GM12878 (cell line): ENCODE measurements at regions not wholly inside any gene's neighbourhood (a gene's known extent, or its start where the extent isn't known, plus 50 kb on each side); places are given as distances from the start of the nearest gene placed in this dataset.

Experiments used
- ATAC-seq: fragments of 200-7000 bp; cut with Tn5 transposase; 3 replicates; pipeline ENCODE4 v1.9.1; 2020; ENCODE audit warnings: mild to moderate bottlenecking, moderate library complexity
- BruUV-seq: library from RNA; stranded (reverse); fragments of 400-500 nt; replicated peaks from 2 replicates; lab custom pipeline; 2021; lab: Mats Ljungman, UMichigan
- CTCF ChIA-PET: fragments of 300-600 bp; sonication (Branson Sonifier 250); formaldehyde crosslinking; extraction: SDS; loops from one replicate; lab custom pipeline; 2021; ENCODE audit warnings: inconsistent platforms; lab: Yijun Ruan, JAX
- POLR2A ChIA-PET: fragments of 350-600 bp; formaldehyde crosslinking; extraction: SDS; loops from one replicate; lab custom pipeline; 2021; ENCODE audit warnings: inconsistent platforms; lab: Charles Lee
- RAD21 ChIA-PET: fragments of 300-600 bp; sonication (Branson Sonifier 250); formaldehyde crosslinking; loops from one replicate; lab custom pipeline; 2023; ENCODE audit warnings: antibody characterized with exemption; ENCODE audit not compliant: unreplicated experiment; lab: Charles Lee
- SMC1A ChIA-PET: fragments of 300-600 bp; sonication (Branson Sonifier 250); formaldehyde crosslinking; loops from one replicate; lab custom pipeline; 2023; ENCODE audit not compliant: unreplicated experiment, uncharacterized antibody; lab: Charles Lee
- DNase-seq: peaks from one replicate; pipeline ENCODE4 v3.0.0-alpha.2; 2011; ENCODE audit warnings: low read depth, low spot score
- FAIRE-seq: peaks from 3 replicates; lab custom pipeline; 2011; peaks lifted over from hg19 to GRCh38; lab: Jason Lieb, UNC
- H2AFZ ChIP-seq: 2 replicates; pipeline ENCODE4 v1.6.0; 2011; ENCODE audit warnings: low read depth, low read length, control low read depth; ENCODE audit not compliant: control insufficient read depth
- H3K27ac ChIP-seq: 2 replicates; pipeline ENCODE4 v1.5.1; 2011; ENCODE audit warnings: control low read depth; ENCODE audit not compliant: control insufficient read depth, insufficient read depth
- H3K27me3 ChIP-seq, 2 experiments: replicated peaks in 1 of 2; 2 replicates each; pipeline versions ENCODE4 v1.6.0 to v1.6.1; 2011; ENCODE audit warnings: low read length in 1 of 2; ENCODE audit not compliant: control insufficient read depth in 2 of 2, insufficient read depth in 2 of 2
- H3K36me3 ChIP-seq, 2 experiments: 2 replicates each; pipeline ENCODE4 v1.5.1; 2011; ENCODE audit warnings: low read length in 1 of 2; ENCODE audit not compliant: control insufficient read depth in 2 of 2, insufficient read depth in 2 of 2
- H3K4me1 ChIP-seq: 2 replicates; pipeline ENCODE4 v1.6.1; 2011; ENCODE audit warnings: mild to moderate bottlenecking, low read length, moderate library complexity, mixed read lengths; ENCODE audit not compliant: control insufficient read depth, insufficient read depth
- H3K4me2 ChIP-seq: 2 replicates; pipeline ENCODE4 v1.6.0; 2011; ENCODE audit warnings: control low read depth; ENCODE audit not compliant: control insufficient read depth, insufficient read depth
- H3K4me3 ChIP-seq: fragments of 200-600 bp; sonication (generic); 2 replicates; pipeline ENCODE4 v1.5.1; 2016
- H3K79me2 ChIP-seq: 2 replicates; pipeline ENCODE4 v1.6.0; 2011; ENCODE audit warnings: low read length; ENCODE audit not compliant: control insufficient read depth, insufficient read depth
- H3K9ac ChIP-seq: 2 replicates; pipeline ENCODE4 v1.8.0; 2011; ENCODE audit warnings: low read length, control low read depth, mixed read lengths; ENCODE audit not compliant: control insufficient read depth, insufficient read depth
- H3K9me3 ChIP-seq: replicated peaks from 3 replicates; pipeline ENCODE4 v1.5.1; 2011; ENCODE audit warnings: mild to moderate bottlenecking, low read length; ENCODE audit not compliant: control insufficient read depth, insufficient read depth
- H4K20me1 ChIP-seq: 2 replicates; pipeline ENCODE4 v1.6.0; 2011; ENCODE audit not compliant: control insufficient read depth, insufficient read depth
- ASH2L ChIP-seq: fragments of 300-600, 200-600 bp; sonication (generic); IDR thresholded peaks from 2 replicates; pipeline ENCODE4 v1.6.1; 2017; ENCODE audit warnings: low read depth, mild to moderate bottlenecking, borderline replicate concordance
- CHD1 ChIP-seq: IDR thresholded peaks from 2 replicates; pipeline ENCODE4 v1.6.1; 2012; ENCODE audit warnings: low read depth, low read length, improper control_type of control experiment
- HSF1 ChIP-seq: fragments of 150-350 bp; IDR thresholded peaks from 2 replicates; pipeline ENCODE4 v1.6.1; 2014; ENCODE audit warnings: mild to moderate bottlenecking, low read depth, low read length
- RAD21 ChIP-seq: IDR thresholded peaks from 2 replicates; pipeline ENCODE4 v1.6.1; 2011; ENCODE audit warnings: mild to moderate bottlenecking, low read depth, low read length, moderate library complexity; ENCODE audit not compliant: insufficient read depth
- TARDBP ChIP-seq: IDR thresholded peaks from 2 replicates; pipeline ENCODE4 v1.6.1; 2016; ENCODE audit warnings: borderline replicate concordance
- USF2 ChIP-seq: IDR thresholded peaks from 2 replicates; pipeline ENCODE4 v1.6.1; 2011; ENCODE audit warnings: low read depth, low read length, improper control_type of control experiment, borderline replicate concordance
- WGBS: methylation state at CpG from one replicate; pipeline ENCODE4 v1.1.6; 2016; ENCODE audit warnings: low lambda C conversion rate; ENCODE audit not compliant: insufficient replicate concordance, insufficient coverage; ENCODE audit errors: missing lambda C conversion rate; 5-methylcytosine and 5-hydroxymethylcytosine counted together
- in situ Hi-C: fragments of 300-500 bp; cut with MboI; formaldehyde crosslinking; loops from 9 replicates; pipeline ENCODE4 v1.14.3; 2018; ENCODE audit warnings: mixed read lengths
- intact Hi-C: fragments of 100-400 bp; cut with micrococcal nuclease; formaldehyde crosslinking; loops from one replicate; pipeline ENCODE4 v1.14.2; 2022; ENCODE audit not compliant: unreplicated experiment
- TF ChIP-seq, protein P1 (sequence below): fragments of 450-650 bp; IDR thresholded peaks from 2 replicates; pipeline ENCODE4 v1.6.1; 2017; ENCODE audit warnings: antibody characterized with exemption, mild to moderate bottlenecking, moderate library complexity

DNA sequence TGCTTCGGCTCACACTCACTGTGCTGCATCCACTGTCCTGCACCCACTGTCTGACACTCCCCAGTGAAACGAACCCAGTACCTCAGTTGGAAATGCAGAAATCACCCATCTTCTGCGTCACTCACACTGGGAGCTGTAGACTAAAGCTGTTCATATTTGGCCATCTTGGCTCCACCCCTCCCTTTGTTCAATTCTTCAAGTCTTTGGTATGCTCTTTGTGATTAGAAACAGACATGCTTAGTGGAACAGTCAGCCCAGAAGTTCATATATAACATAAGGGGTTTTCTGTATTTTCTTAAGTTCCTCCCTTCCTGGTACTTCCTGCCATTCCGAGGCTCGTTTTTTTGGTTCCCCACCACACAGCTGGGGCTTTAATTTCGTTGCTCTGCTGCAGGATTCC, 398.5 kb upstream of the DYNLRB2 start:
- Histone ChIP-seq H3K36me3 (no peaks in the 10 kb centered on the region), H3K4me2 (no peak overlapping the region), H2AFZ (no peak overlapping the region), H3K4me1 (no peaks in the 10 kb centered on the region), H3K27me3 (no peaks in the 10 kb centered on the region), H3K79me2 (no peaks in the 10 kb centered on the region), H3K9ac (no peak overlapping the region), H4K20me1 (no peaks in the 10 kb centered on the region), H3K9me3 (no peaks in the 10 kb centered on the region; the same call in 2 of the 3 replicates), H3K4me3 (no peak overlapping the region), H3K27ac (no peak overlapping the region)
- ChIA-PET SMC1A (interaction anchor here (1.1 kb wide), 1 partner anchor 41 kb away, joined by 3 read pairs; no protein-coding TSS in a partner anchor), RAD21 (no interaction called here), CTCF (no interaction called here), POLR2A (no interaction called here)
- 18% methylated on average over 6 of the region's 6 CpGs for WGBS
- no peak for DNase-seq
- intact Hi-C loops, result no loop called here
- FAIRE-seq, result no peak
- BruUV-seq, result no TSS peak
- no peak for ATAC-seq
- in situ Hi-C loops, result no loop called here
- TF ChIP-seq, protein P1, sequence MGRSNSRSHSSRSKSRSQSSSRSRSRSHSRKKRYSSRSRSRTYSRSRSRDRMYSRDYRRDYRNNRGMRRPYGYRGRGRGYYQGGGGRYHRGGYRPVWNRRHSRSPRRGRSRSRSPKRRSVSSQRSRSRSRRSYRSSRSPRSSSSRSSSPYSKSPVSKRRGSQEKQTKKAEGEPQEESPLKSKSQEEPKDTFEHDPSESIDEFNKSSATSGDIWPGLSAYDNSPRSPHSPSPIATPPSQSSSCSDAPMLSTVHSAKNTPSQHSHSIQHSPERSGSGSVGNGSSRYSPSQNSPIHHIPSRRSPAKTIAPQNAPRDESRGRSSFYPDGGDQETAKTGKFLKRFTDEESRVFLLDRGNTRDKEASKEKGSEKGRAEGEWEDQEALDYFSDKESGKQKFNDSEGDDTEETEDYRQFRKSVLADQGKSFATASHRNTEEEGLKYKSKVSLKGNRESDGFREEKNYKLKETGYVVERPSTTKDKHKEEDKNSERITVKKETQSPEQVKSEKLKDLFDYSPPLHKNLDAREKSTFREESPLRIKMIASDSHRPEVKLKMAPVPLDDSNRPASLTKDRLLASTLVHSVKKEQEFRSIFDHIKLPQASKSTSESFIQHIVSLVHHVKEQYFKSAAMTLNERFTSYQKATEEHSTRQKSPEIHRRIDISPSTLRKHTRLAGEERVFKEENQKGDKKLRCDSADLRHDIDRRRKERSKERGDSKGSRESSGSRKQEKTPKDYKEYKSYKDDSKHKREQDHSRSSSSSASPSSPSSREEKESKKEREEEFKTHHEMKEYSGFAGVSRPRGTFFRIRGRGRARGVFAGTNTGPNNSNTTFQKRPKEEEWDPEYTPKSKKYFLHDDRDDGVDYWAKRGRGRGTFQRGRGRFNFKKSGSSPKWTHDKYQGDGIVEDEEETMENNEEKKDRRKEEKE, result no peak
- TF ChIP-seq TARDBP, result no peak
- TF ChIP-seq ASH2L, result no peak
- TF ChIP-seq USF2, result no peak
- no peak for TF ChIP-seq CHD1
- TF ChIP-seq RAD21, result no peak
- TF ChIP-seq HSF1, result no peak
